RPMI7951 (cell line): ENCODE measurements at regions not wholly inside any gene's neighbourhood (a gene's known extent, or its start where the extent isn't known, plus 50 kb on each side); places are given as distances from the start of the nearest gene placed in this dataset.
A peak's percentile ranks its signal among the peaks of the same experiment; 100 is the strongest.

Experiments
- DNase-seq: peaks from one replicate; pipeline ENCODE4 v3.0.0-alpha.2; 2012; ENCODE audit warnings: low read depth

GRCh38 chr20:48405909-48406308 lies 421.9 kb downstream of the PREX1 start:
- DNase-seq: no peak

- no peak for DNase-seq
Measured at GRCh38 chr20:48404598-48404997, 423.2 kb downstream of the PREX1 start.

GRCh38 chr20:48403167-48403761 lies 424.5 kb downstream of the PREX1 start:
- no peak for DNase-seq

- DNase-seq: no peak
Measured at GRCh38 chr20:48401359-48401758, 426.4 kb downstream of the PREX1 start.

GRCh38 chr20:48400009-48400408 lies 427.8 kb downstream of the PREX1 start:
- no peak for DNase-seq

GRCh38 chr20:48398506-48399449 lies 429.0 kb downstream of the PREX1 start:
- peak; percentile 22 for DNase-seq

- peak; percentile 87 for DNase-seq
Measured at GRCh38 chr20:48396981-48397861, 430.6 kb downstream of the PREX1 start.

- no peak for DNase-seq
Measured at GRCh38 chr20:48395816-48396546, 431.8 kb downstream of the PREX1 start.

GRCh38 chr20:48394415-48395081 lies 433.3 kb downstream of the PREX1 start:
- DNase-seq: no peak

GRCh38 chr20:48393737-48394314 lies 434.0 kb downstream of the PREX1 start:
- DNase-seq: no peak

GRCh38 chr20:48393311-48393685 lies 434.5 kb downstream of the PREX1 start:
- DNase-seq: no peak

- DNase-seq: no peak
Measured at GRCh38 chr20:48392407-48393310, 435.1 kb downstream of the PREX1 start.

GRCh38 chr20:48390981-48391380 lies 436.8 kb downstream of the PREX1 start:
- no peak for DNase-seq

- DNase-seq: peak; percentile 22
Measured at GRCh38 chr20:48387675-48388074, 440.1 kb downstream of the PREX1 start.

GRCh38 chr20:48385527-48385926 lies 442.3 kb downstream of the PREX1 start:
- no peak for DNase-seq

- DNase-seq: no peak
Measured at GRCh38 chr20:48385114-48385513, 442.7 kb downstream of the PREX1 start.

GRCh38 chr20:48384147-48384818 lies 443.5 kb downstream of the PREX1 start:
- no peak for DNase-seq

- DNase-seq: no peak
Measured at GRCh38 chr20:48383252-48383651, 444.5 kb downstream of the PREX1 start.

GRCh38 chr20:48382304-48382703 lies 445.5 kb downstream of the PREX1 start:
- no peak for DNase-seq
